Stimulated activated CD8-positive, alpha-beta memory T cell treated with anti-CD3 and anti-CD28 coated beads, Interleukin-7, amount 100 ng/mL, for 4 hours (primary cell): ENCODE measurements at regions not wholly inside any gene's neighbourhood (a gene's known extent, or its start where the extent isn't known, plus 50 kb on each side); places are given as distances from the start of the nearest gene placed in this dataset.

ENCODE experiments used
- DNase-seq, 2 donors: peaks; one replicate each; pipeline ENCODE4 v3.0.0-alpha.2; 2020; ENCODE audit warnings: low read depth in 2 of 2

- DNase-seq, result no peak
These were observed 171.9 kb upstream of the ZNF267 start for GRCh38 chr16:31701734-31702133.

GRCh38 chr16:31702796-31703195 is 170.8 kb upstream of the ZNF267 start:
- DNase-seq, result no peak

GRCh38 chr16:31703526-31704128 is 170.0 kb upstream of the ZNF267 start:
- DNase-seq, result no peak

GRCh38 chr16:31704138-31704537 is 169.5 kb upstream of the ZNF267 start:
- no peak for DNase-seq

GRCh38 chr16:31705371-31705770 is 168.2 kb upstream of the ZNF267 start:
- no peak for DNase-seq

GRCh38 chr16:31706318-31706717 is 167.3 kb upstream of the ZNF267 start:
- no peak for DNase-seq

GRCh38 chr16:31706925-31707324 is 166.7 kb upstream of the ZNF267 start:
- DNase-seq, result no peak

GRCh38 chr16:31707743-31708335 is 165.8 kb upstream of the ZNF267 start:
- no peak for DNase-seq

- DNase-seq, result no peak
These were observed 165.3 kb upstream of the ZNF267 start for GRCh38 chr16:31708348-31708747.

- DNase-seq, result no peak
These were observed 164.4 kb upstream of the ZNF267 start for GRCh38 chr16:31709181-31709580.

GRCh38 chr16:31710134-31710533 is 163.5 kb upstream of the ZNF267 start:
- DNase-seq, result no peak

- DNase-seq, result no peak
These were observed 162.7 kb upstream of the ZNF267 start for GRCh38 chr16:31710880-31711279.

GRCh38 chr16:31711344-31711845 is 162.2 kb upstream of the ZNF267 start:
- DNase-seq, result no peak

GRCh38 chr16:31712064-31712540 is 161.5 kb upstream of the ZNF267 start:
- DNase-seq, result no peak

GRCh38 chr16:31713071-31713944 is 160.3 kb upstream of the ZNF267 start:
- DNase-seq, result peak; percentile 89 to 93

- DNase-seq, result no peak
These were observed 159.4 kb upstream of the ZNF267 start for GRCh38 chr16:31713945-31714902.

- no peak for DNase-seq
These were observed 158.6 kb upstream of the ZNF267 start for GRCh38 chr16:31714903-31715504.

- DNase-seq, result no peak
These were observed 157.7 kb upstream of the ZNF267 start for GRCh38 chr16:31715915-31716314.

GRCh38 chr16:31718998-31719397 is 154.6 kb upstream of the ZNF267 start:
- DNase-seq, result no peak

- DNase-seq, result no peak
These were observed 146.1 kb upstream of the ZNF267 start for GRCh38 chr16:31727553-31727952.

- no peak for DNase-seq
These were observed 139.3 kb upstream of the ZNF267 start for GRCh38 chr16:31734265-31734664.
